GM12878 (cell line): ENCODE measurements at regions not wholly inside any gene's neighbourhood (a gene's known extent, or its start where the extent isn't known, plus 50 kb on each side); places are given as distances from the start of the nearest gene placed in this dataset.

Source experiments
- CBX3 ChIP-seq: fragments of 200-600 bp; sonication (generic); IDR thresholded peaks from 2 replicates; pipeline ENCODE4 v1.6.1; 2016; ENCODE audit warnings: low read depth, borderline replicate concordance
- EZH2 ChIP-seq: IDR thresholded peaks from 2 replicates; pipeline ENCODE4 v1.6.1; 2012; ENCODE audit warnings: low read depth, mild to moderate bottlenecking, control low read depth, inconsistent platforms, low read length, borderline replicate concordance; ENCODE audit not compliant: control insufficient read depth
- HCFC1 ChIP-seq: fragments of 150-350 bp; IDR thresholded peaks from 2 replicates; pipeline ENCODE4 v1.6.1; 2014; ENCODE audit warnings: low read length
- KAT2A ChIP-seq: conservative IDR thresholded peaks from 2 replicates; pipeline ENCODE4 v1.6.1; 2011; ENCODE audit warnings: low read depth, low read length; ENCODE audit not compliant: control insufficient read depth
- POLR2AphosphoS5 ChIP-seq: IDR thresholded peaks from 2 replicates; pipeline ENCODE4 v1.6.1; 2011; ENCODE audit warnings: mild to moderate bottlenecking, low read length, inconsistent platforms
- TF ChIP-seq, protein P1 (sequence below): fragments of 450-650 bp; IDR thresholded peaks from 2 replicates; pipeline ENCODE4 v1.6.1; 2014; ENCODE audit warnings: mild to moderate bottlenecking
- TF ChIP-seq, protein P2 (sequence below): fragments of 450-650 bp; conservative IDR thresholded peaks from 2 replicates; pipeline ENCODE4 v1.6.1; 2017; ENCODE audit warnings: mild to moderate bottlenecking, moderate library complexity
- TF ChIP-seq, protein P3 (sequence below): fragments of 150-350 bp; IDR thresholded peaks from 2 replicates; pipeline ENCODE4 v1.6.1; 2016; ENCODE audit warnings: low read depth, low read length
- TF ChIP-seq, protein P4 (sequence below): fragments of 450-650 bp; IDR thresholded peaks from 2 replicates; pipeline ENCODE4 v1.6.1; 2017; ENCODE audit warnings: mild to moderate bottlenecking

DNA sequence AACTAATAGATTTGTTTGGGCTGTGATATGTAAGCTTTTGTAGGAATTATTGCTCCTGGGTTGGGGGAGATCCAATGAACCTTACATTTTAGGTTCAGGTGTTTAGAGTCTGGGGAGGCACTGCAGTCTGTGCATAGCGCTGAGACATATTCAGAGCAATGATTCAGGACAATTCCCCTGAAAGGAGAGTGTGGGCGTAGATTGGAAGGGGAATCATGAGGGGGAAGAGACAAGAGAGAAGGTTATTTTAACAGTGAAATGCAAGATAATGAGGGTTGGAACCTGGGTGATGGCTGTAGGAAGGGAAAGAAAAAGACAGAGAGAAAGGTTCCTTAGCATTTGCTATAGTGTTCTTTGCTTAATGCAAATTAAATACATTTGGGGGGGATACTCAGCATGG, 1013.4 kb downstream of the REEP3 start:
- TF ChIP-seq CBX3, result no peak
- TF ChIP-seq, protein P1, sequence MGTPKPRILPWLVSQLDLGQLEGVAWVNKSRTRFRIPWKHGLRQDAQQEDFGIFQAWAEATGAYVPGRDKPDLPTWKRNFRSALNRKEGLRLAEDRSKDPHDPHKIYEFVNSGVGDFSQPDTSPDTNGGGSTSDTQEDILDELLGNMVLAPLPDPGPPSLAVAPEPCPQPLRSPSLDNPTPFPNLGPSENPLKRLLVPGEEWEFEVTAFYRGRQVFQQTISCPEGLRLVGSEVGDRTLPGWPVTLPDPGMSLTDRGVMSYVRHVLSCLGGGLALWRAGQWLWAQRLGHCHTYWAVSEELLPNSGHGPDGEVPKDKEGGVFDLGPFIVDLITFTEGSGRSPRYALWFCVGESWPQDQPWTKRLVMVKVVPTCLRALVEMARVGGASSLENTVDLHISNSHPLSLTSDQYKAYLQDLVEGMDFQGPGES, result no peak
- TF ChIP-seq, protein P2, sequence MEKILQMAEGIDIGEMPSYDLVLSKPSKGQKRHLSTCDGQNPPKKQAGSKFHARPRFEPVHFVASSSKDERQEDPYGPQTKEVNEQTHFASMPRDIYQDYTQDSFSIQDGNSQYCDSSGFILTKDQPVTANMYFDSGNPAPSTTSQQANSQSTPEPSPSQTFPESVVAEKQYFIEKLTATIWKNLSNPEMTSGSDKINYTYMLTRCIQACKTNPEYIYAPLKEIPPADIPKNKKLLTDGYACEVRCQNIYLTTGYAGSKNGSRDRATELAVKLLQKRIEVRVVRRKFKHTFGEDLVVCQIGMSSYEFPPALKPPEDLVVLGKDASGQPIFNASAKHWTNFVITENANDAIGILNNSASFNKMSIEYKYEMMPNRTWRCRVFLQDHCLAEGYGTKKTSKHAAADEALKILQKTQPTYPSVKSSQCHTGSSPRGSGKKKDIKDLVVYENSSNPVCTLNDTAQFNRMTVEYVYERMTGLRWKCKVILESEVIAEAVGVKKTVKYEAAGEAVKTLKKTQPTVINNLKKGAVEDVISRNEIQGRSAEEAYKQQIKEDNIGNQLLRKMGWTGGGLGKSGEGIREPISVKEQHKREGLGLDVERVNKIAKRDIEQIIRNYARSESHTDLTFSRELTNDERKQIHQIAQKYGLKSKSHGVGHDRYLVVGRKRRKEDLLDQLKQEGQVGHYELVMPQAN, result no peak
- TF ChIP-seq, protein P3, sequence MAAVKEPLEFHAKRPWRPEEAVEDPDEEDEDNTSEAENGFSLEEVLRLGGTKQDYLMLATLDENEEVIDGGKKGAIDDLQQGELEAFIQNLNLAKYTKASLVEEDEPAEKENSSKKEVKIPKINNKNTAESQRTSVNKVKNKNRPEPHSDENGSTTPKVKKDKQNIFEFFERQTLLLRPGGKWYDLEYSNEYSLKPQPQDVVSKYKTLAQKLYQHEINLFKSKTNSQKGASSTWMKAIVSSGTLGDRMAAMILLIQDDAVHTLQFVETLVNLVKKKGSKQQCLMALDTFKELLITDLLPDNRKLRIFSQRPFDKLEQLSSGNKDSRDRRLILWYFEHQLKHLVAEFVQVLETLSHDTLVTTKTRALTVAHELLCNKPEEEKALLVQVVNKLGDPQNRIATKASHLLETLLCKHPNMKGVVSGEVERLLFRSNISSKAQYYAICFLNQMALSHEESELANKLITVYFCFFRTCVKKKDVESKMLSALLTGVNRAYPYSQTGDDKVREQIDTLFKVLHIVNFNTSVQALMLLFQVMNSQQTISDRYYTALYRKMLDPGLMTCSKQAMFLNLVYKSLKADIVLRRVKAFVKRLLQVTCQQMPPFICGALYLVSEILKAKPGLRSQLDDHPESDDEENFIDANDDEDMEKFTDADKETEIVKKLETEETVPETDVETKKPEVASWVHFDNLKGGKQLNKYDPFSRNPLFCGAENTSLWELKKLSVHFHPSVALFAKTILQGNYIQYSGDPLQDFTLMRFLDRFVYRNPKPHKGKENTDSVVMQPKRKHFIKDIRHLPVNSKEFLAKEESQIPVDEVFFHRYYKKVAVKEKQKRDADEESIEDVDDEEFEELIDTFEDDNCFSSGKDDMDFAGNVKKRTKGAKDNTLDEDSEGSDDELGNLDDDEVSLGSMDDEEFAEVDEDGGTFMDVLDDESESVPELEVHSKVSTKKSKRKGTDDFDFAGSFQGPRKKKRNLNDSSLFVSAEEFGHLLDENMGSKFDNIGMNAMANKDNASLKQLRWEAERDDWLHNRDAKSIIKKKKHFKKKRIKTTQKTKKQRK, result no peak
- no peak for TF ChIP-seq POLR2AphosphoS5
- TF ChIP-seq, protein P4, sequence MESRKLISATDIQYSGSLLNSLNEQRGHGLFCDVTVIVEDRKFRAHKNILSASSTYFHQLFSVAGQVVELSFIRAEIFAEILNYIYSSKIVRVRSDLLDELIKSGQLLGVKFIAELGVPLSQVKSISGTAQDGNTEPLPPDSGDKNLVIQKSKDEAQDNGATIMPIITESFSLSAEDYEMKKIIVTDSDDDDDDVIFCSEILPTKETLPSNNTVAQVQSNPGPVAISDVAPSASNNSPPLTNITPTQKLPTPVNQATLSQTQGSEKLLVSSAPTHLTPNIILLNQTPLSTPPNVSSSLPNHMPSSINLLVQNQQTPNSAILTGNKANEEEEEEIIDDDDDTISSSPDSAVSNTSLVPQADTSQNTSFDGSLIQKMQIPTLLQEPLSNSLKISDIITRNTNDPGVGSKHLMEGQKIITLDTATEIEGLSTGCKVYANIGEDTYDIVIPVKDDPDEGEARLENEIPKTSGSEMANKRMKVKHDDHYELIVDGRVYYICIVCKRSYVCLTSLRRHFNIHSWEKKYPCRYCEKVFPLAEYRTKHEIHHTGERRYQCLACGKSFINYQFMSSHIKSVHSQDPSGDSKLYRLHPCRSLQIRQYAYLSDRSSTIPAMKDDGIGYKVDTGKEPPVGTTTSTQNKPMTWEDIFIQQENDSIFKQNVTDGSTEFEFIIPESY, result no peak
- TF ChIP-seq HCFC1, result no peak
- no peak for TF ChIP-seq EZH2
- no peak for TF ChIP-seq KAT2A
